Hindlimb muscle (tissue), 1 donor: ENCODE measurements at regions not wholly inside any gene's neighbourhood (a gene's known extent, or its start where the extent isn't known, plus 50 kb on each side); places are given as distances from the start of the nearest gene placed in this dataset.
"Not testable (repeated sequence)": the region's sequence is repeated elsewhere in the genome, so short reads cannot be mapped to it uniquely, and the experiment has no call there.

ENCODE experiments used
- DNase-seq: peaks from one replicate; pipeline ENCODE4 v3.0.0-alpha.2; 2013

DNA sequence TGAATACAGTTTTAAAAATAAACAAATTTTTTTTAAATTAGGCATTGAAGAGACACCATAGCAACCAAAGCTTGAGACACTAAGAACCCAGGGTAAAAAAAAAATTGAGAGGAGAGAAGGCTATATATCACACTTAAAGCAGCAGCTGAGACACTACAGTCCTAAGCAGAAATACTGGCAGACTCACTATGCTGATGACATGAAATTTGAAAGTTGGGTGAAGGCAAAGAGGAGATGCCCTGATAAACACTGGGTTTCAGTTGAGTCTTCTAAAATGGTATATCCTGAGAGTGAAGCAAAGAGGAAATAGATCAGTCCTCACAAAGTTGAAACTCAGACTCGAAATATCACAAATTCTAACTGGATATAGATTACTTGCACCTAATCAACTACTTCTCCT is 419.9 kb upstream of the CDH9 start:
- no peak for DNase-seq

DNA sequence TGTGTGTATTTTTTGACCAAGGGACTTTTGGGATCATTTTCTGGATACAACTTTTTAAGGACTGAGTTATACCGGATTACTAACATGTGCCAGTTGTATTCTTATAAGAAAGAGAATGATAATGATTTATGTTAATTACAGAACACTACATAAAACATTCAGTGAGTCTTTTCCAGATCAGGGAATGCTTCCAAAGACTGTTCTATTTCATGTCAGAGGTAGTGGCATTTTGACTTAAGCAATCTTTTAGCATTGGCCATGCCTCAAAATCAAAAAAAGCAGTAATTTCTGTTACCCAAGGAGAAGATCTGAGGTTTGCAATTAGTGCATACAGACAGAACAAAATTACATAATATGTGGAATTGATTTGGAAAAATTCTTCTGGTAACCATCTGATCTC is 413.0 kb upstream of the CDH9 start:
- no peak for DNase-seq

DNA sequence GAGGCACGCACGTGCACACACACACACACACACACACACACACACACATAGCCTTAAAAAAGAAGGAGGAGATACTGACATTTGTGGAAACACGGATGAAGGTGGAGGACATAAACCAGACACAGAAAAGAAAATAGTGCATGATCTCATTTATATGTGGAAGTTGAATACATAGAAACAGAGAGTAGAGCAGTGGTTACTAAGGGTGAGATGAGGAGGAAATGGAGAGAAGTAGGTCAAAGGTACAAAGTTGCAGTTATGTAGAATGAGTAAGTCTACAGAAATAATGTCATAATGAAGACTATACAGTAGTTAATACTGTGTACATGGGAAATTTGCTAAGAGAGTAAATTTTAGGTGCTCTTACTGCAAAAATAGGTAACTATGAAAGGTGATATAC is 412.2 kb upstream of the CDH9 start:
- no peak for DNase-seq

- DNase-seq, result not testable (repeated sequence)
Observed at GRCh38 chr5:27439383-27439782, 401.0 kb upstream of the CDH9 start.

DNA sequence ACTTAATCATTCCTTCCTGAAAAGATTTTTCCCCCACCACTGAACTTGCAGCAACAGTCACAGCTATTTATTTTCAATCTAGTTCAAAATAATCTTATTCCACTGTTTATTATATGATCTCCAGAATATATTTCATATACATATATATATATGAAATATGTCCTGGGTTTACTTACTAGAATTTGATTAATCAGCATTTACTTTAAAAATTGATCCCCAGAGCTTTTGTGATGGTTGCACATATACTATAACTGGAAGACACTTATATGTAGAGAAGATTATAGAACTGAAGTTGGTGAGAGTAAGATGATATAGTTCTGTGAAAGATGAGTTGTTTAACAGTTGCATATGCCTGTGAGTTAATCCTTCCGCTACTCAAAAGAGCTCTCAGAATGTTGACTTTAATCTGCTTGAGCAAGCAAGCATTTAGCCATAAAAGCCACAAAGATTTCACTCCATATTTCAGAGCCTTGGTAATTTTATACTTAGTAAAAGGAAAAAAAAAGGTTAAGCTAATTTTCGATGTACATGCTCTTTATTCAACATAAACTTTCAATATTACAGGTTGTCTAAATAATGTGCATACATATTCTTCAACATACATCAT is 399.3 kb upstream of the CDH9 start:
- no peak for DNase-seq

DNA sequence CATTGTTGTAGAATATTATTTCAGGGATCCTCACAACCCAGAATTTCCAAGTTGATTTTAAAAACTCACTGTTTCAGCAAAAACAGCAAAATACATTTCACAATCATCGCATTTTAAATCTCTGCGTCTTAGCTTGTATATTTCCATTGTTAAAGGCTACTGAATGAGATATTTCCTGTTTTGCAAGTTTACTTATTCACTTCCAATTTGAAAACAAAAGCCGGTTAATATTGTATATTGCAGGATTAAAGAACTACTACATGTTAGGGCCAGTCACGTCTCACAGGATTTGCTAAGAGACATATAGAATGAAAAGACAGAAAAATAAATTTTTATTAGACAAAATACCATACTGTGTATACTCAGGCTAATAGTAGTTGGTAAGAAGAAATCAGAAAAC is 395.9 kb upstream of the CDH9 start:
- no peak for DNase-seq

DNA sequence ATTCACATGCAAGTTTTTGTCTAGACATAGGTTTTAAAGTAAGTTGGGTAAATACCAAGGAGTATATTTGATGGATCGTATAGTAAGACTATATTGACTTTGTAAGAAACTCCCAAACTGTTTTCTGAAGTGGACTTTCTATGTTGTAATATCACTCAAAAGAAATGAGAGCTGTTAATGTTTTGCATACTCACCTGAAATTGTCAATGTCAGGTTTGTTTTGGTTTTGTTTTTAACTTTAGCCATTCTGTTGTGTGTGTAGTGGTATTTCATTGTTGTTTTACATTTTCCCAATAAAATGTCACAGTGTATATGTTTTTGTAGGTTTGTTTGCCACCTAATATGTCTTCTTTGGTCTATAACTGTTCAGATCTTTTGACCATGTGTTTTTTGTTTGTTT is 375.7 kb upstream of the CDH9 start:
- no peak for DNase-seq

GRCh38 chr5:27412384-27412783 is 374.0 kb upstream of the CDH9 start:
- DNase-seq, result no peak

DNA sequence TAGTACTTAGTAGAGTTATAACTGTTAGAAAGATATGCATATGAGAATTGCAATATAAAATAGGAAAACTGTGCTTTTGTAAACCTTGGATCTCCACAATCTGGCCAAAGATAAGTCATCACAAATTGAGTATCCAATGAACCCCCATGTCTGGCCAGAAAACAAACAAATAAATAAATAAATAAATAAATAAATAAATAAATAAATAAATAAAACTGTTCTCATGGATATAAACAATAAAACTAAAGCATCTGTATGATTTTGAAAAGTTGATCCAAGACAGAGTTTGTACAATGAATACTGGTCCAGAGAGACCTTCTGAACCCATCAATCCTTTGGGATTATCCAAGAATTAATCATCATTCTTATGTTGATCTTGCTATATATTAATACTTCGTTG is 367.6 kb upstream of the CDH9 start:
- DNase-seq, result no peak

GRCh38 chr5:27403243-27403882 is 365.0 kb upstream of the CDH9 start:
- peak; percentile 29 for DNase-seq

- no peak for DNase-seq
Observed at GRCh38 chr5:27402828-27403227, 364.4 kb upstream of the CDH9 start.

GRCh38 chr5:27396998-27397397 is 358.6 kb upstream of the CDH9 start:
- DNase-seq, result no peak

DNA sequence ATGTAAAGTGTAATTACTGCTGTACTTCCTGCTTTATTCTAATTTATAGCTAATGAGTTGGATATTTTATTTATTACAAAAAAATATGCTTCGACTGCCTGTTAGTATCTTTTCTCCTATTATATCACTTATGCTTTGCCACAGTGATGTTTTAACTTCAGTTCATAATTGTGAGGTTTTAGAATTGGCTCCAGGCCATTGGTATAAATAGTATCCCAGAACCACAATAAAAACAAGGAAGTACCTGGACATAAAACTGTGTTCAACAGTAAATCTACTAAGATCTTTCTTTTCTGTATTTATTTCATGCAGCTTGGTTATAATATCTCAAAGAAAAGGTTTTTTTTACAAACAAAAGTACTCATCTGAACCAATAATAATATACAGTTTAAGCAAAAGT is 354.3 kb upstream of the CDH9 start:
- DNase-seq, result no peak

DNA sequence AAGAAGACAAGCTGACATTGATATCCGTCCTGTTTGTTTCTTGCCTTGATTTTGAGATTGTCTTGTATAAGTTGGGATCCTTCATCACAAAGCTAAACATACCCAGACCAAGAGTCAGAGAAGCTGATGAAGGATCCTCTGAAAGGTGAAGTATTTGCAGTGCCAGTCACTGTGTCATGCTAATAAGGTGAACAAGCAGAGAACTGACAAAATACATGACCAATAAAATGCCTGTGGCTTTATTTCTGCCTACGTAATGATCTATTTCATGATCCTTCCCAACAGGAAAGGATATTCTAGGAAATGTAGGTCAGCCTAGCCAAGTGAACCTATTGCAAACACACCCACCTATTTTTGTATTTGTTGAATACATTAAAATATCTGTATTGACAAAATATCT is 351.3 kb upstream of the CDH9 start:
- DNase-seq, result no peak

- DNase-seq, result no peak
Observed at GRCh38 chr5:27388755-27389154, 350.4 kb upstream of the CDH9 start.

- no peak for DNase-seq
Observed at GRCh38 chr5:27387535-27388073, 349.2 kb upstream of the CDH9 start.

DNA sequence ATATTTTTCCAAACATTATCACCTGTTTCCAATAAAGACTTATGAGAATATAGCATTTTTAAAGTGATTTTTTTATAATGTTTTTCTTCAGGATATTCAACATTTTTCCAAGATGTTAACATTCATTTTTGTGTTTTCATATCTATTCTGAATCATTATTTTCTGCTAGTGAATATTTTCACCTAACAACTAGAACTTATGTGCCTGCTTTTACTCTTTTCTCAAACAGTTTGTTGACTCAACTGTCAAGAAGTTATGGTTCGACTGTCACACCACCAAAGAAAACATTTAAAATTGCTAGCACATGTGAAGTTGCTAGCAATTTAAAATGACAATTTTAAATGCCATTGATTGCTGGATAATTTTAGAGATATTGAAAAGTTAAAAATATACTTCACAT is 343.3 kb upstream of the CDH9 start:
- no peak for DNase-seq

DNA sequence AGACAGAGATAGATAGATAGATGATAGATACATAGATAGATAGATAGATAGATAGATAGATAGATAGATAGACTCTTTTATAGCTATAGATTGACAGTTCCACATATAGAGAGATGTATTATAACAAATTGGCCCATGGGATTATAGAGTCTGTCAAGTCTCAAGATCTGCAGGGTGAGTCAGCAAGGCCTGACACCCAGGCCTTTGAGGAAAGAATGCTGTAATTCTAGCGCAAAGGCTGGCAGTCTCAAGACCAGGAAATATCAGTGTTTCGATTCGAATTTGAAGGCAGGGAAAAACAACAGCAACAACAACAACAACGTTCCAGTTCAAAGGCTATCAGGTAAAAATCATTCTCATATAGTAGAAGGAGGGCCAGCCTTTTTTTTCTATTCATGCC is 339.2 kb upstream of the CDH9 start:
- DNase-seq, result no peak

DNA sequence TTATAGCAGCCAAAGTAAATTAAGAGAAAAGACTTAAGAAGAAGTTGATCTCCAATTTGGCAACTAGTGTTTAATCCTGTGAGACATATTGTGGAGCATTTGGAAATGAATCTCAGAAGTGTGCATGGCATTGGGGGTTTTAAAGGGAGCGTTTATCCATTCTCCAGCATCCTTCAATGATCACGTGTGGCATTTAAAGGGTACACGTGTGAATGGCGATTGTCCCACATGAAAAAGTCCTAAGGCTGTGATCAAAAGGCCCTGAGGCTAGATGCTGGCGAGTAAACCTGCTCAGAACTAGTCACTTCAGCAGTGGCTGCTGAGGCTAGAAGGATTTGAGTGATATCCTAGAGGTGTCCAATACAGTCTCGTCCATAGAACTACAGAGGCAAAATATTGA is 315.6 kb upstream of the CDH9 start:
- DNase-seq, result no peak

DNA sequence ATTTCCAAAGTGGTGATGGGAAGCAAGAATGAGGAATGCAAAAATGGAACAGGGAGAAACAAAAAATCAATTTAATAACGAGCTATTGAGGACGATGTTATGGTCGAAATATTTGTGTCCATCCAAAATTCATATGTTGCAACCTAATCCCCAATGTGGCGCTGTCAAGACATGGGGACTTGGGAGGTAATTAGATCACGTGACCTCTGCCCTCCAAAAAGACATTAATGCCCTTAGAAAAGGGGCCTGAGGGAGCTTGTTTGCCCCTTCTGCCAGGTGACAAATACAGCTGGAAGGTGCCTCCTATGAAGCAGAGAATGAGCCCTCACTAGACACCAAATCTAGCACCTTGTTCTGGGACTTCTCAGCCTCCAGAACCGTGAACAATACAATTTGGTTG is 315.2 kb upstream of the CDH9 start:
- no peak for DNase-seq

GRCh38 chr5:27341342-27341741 is 303.0 kb upstream of the CDH9 start:
- DNase-seq, result no peak

GRCh38 chr5:27336817-27337216 is 298.4 kb upstream of the CDH9 start:
- no peak for DNase-seq

- DNase-seq, result no peak
Observed at GRCh38 chr5:27328480-27328879, 290.1 kb upstream of the CDH9 start.

- DNase-seq, result no peak
Observed at GRCh38 chr5:27325513-27325912, 287.1 kb upstream of the CDH9 start.

DNA sequence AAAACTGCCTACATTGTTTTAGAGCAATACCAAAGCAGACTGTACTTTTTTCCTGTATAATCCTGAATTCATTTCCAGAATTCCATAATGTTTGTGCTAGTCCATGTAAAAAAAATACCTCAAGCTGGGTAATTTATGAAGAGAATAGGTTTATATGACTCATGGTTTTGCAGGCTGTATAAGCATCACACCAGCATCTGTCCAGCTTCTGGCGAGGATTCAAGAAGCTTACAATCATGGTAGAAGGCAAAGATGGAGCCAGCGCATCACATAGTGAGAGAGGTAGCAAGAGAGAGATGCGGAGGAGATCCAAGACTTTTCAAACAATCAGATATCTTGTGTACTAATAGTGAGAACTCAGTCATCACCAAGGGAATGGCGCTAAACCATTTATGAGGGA is 280.3 kb upstream of the CDH9 start:
- DNase-seq, result no peak
